GM18870 (cell line): ENCODE measurements at regions not wholly inside any gene's neighbourhood (a gene's known extent, or its start where the extent isn't known, plus 50 kb on each side); places are given as distances from the start of the nearest gene placed in this dataset.

Experiments
- ATAC-seq: cut with Tn5 transposase; IDR thresholded peaks from one replicate; pipeline ENCODE4 v1.9.1; 2021; ENCODE audit warnings: moderate library complexity; ENCODE audit not compliant: unreplicated experiment

DNA sequence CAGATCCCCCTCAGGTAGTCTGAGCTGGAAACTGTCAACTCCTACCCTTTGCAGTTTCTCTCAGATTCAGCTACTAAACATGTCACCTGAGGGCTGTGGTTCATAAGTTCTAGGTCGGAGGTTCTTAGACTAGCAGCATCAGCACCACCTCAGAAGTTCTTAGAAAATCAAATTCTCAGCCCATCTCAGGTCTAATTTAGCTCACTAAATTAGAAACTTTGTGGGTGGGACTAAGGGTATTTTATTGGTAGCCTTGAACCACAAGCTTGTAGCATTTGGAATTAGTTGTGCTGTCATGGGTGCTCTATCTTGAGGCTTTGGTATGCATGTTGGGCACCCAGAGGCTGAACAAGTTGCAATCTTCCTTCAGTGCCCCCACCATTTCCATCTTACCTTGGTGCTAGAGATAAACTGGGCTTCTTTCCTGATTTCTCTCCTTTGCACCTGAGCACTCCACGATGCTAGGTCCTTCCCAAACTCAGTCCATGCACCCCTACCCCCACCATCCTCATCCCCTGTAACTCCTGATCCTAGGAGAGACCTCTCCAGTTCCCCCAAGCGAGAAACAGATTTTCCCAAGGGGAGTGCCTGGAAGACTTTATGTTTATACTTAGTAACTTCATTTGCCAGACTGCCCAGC is 54.2 kb downstream of the S1PR1 start:
- no peak for ATAC-seq

DNA sequence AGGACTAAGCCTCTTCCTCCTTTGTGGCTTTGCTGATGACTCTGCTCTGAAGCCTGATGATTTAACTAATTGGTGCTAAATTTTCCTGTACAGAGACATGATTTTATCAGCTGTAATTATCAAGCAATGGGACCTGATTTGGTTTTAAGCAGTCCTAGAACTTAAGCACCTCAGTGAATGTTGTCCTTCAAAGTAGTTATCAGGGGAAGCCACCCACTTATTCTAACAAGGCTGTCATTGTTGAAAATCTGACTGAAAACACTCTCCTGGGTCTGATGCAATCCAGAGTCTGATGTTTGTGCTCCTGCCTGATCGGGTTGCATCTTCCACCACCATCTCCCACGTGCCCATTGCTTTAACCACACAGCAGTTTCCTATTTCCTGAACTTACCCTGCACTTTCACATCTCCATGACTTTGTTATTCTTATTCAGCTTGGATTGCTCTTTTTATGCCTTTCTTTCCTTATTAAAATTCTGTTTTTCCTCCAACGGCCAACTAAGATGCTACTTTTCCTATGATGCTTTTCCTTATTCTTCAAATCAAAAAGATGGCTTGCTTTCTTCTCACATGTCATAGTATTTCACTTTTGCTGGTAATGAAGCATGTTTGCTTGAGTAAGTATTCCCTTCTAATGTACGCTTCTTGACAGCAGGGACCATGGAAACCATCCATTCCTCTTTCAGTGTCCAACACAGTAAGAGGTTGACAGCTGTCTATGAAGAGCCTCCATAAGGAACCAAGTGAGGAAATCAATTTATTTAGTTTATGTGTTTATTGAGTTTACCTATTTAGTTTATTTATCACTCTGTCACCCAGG is 55.0 kb downstream of the S1PR1 start:
- ATAC-seq, result no peak

DNA sequence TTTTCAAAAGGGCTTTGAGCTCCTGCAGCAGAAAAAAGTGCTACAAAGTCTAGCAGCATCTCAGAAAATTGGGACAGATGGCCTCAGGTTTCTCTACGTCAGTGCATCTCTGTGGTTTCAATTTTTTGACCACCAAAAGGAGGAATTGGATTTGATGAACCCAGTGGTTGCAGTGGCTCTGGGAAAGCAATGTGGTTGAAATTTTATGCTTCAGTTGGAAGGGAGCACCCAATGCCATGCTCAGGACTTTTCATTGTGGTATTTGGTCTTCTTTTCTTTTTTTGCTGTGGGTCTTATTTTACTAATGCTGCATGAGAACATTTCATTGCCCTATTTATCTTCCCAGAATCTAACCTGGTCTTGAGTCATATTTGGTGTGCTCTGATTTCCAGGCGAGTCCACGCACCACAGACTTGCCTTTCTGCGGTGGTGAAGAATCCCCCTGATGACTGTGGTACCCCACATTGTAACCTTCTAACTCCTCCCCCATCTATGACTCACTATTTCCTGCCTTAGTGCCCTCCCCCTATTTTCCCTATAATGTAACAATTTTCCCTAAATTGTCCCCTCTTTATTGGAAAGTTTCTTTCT is 56.7 kb downstream of the S1PR1 start:
- peak; percentile 76 for ATAC-seq

DNA sequence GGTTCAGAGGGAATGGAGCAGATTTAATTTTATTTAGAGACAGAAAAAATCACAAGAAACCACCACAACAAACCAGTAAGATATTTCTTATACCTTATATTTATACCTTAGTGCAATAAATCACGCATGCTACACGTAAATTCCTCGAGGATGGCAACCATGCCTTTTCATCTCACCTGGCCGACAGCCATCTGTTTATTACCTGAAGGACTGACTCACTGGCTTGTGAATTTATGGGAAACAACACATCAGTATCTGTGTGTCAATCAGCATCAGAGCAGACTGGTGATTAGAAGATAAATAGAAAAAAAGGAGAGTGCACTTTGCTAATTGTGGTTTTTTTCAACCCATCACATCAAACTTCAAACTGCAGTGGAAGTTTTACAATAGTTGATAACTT is 58.4 kb downstream of the S1PR1 start:
- ATAC-seq, result no peak

DNA sequence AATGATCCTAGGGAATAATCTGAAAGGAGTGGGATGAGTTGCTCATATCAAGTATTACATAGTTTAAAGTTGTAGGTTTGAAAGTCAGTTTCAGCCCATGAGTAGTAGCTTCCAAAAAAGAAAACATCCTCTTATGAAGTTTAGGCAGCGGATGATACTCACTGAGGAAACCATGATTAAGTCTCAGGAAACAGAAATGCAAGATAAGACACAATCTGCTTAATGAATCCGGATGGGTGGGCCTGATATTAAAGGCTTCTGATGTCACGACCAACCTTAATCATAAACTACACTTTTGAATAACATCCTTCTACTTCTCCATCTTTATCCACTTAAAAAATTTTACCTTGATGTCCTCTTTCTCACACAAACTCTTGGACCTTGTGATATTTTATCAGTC is 61.8 kb downstream of the S1PR1 start:
- ATAC-seq, result no peak

DNA sequence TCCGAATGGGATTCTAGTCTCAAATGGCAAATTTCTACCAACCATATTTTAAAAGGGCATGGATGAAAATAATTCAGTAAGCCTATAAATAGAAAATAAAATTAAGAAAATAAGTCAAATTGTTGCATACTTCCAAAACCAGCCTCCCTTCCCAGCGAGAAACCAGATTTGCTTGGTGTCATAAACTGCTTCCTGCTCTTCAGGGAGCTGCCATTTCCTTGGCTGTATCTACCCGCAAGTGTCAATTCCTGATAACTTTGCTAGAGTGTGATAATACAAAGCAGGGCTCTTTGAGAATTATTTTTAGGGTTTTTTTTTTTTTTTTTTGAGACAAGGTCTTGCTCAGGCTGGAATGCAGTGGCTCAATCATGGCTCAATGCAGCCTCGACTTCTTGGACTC is 62.3 kb downstream of the S1PR1 start:
- no peak for ATAC-seq

DNA sequence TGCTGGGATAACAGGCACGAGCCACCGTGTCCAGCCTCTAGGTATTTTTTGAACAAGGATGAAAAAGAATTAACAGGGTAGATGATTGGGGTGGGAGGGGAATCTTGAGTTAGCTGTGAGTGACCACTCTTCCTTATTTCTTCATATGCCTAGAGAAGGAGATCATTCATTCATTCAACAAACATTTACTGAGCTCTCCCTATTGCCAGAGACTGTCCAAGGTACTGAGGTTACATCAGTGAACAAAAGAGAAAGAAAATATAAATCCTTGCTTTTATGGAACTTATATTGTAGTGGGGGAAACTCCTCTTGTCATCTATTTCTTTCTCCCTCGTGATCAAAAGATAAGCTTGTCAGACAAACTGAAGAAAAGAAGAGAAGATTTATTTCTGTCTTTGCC is 62.9 kb downstream of the S1PR1 start:
- ATAC-seq, result no peak

DNA sequence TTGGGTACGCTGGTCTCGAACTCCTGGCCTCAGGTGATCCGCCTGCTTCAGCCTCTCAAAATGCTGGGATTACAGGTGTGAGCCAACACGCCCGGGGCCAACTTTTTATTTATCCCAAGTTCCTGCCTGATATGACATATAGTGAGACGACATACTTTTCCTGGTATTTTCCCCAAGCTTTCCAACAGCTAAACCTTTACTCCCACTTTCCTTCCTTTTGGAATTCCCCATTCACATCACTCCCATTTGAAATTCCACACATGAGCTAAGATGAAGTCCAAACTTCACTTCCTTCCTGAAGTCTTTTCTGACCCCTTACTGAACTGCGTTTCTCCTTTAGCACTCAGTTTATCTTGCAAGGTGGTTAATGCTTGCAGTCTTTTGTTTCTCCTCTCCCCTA is 64.1 kb downstream of the S1PR1 start:
- no peak for ATAC-seq

DNA sequence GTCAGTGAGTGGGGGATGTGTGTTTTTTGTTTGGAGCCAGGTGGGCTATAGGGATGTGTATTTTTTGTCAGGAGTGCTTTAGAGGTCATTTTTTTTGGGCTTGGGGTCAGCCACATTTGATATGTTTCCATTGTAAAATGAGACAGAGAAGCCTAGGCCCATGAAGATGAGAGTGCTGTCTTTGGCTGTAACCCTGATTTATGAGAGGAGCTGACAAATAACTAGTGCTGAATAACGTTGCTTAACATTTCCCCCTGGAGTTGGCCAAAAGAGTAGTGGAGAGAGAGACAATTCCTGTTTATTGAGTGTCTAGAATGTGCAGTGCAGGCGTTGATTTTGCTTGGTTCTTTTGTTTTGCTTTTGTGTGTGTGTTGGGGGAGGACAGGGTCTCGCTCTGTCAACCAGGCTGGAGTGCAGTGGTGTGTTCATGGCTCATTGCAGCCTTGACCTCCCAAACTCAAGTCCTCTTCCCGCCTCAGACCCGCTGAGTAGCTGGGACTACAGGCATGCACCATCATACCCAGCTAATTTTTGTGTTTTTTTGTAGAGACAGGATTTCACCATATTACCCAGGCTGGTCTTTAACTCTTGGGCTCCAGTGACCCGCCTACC is 64.7 kb downstream of the S1PR1 start:
- ATAC-seq, result no peak

DNA sequence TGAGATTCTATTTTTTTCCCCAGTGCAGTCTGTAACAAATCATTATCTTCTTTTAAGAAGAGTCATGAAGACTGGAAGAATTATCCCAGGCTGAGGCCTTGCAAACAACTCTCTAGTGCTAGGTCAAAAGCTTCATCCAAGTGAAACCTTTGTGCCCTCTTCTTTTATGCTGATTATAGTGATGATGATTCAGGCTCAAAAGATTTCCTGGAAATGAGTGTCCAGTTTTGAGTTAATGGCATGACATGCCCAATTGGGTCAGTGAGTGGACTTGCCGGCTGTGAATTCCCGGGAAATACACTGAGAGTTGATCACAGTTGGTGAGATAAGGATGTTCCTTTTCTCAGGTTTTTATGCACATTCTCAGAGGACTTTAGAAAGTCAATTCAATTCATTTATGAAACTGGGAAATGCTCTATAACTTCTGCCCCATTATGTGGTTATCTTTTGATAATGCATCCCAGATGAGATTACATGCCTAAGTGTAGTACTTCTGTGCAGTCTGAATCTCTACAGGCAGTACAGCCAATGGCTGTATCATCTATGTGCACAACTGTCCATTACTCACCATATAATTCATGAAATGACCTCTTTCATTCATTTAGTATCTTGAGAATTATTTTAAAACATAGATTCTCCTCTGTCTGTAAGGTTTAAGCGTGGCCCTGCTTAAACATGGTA is 66.2 kb downstream of the S1PR1 start:
- no peak for ATAC-seq

DNA sequence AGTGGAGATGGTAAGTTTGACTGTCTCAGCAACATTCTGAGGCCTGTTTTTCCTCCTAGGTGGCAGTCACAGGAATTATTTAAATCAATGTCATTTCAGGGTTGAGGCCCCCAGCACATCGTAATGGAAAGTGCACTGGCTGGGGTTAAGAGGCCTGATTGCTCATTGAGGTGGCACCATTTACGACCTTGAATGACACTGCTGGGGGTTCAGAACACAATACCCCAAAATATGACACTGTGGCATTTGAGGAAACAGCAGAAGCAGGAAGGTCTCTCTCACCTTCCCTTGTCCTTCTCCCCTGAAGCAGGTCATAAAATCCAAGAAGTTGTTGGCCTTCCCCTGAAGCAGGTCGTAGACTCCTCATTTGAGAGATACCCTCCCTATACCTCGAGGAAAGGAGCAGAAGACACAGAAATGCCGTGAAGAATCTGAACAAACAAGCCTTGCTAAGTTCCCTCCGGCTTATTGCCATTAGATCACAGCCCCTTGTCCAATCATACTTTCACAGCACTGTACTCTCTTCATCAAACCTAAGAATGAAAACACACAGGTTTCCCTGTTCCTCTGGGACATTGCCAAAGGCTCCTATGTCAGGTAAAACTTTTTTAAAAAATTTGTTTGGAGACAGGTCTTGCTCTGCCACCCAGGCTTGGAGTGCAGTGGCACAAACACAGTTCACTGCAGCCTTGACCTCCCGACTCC is 71.3 kb downstream of the S1PR1 start:
- no peak for ATAC-seq

DNA sequence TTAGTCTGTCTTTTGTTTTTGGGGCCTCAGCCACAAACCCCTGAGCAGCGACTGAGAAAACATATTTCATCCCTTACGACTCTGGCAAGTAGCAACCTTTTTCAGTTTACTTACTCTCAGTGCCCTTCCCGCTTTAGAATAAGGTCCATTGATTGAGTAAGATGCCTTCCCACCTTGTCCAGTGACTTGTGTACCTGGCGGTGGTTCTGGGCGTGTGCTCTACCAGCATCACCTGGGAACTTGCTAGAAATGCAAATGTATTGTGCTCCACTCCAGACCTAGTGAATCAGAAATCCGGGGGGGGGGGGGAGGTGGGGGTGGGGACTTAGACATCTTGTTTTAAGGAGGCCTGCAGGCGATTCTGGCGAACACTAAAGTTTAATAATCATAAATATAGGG is 72.1 kb downstream of the S1PR1 start:
- ATAC-seq, result no peak

DNA sequence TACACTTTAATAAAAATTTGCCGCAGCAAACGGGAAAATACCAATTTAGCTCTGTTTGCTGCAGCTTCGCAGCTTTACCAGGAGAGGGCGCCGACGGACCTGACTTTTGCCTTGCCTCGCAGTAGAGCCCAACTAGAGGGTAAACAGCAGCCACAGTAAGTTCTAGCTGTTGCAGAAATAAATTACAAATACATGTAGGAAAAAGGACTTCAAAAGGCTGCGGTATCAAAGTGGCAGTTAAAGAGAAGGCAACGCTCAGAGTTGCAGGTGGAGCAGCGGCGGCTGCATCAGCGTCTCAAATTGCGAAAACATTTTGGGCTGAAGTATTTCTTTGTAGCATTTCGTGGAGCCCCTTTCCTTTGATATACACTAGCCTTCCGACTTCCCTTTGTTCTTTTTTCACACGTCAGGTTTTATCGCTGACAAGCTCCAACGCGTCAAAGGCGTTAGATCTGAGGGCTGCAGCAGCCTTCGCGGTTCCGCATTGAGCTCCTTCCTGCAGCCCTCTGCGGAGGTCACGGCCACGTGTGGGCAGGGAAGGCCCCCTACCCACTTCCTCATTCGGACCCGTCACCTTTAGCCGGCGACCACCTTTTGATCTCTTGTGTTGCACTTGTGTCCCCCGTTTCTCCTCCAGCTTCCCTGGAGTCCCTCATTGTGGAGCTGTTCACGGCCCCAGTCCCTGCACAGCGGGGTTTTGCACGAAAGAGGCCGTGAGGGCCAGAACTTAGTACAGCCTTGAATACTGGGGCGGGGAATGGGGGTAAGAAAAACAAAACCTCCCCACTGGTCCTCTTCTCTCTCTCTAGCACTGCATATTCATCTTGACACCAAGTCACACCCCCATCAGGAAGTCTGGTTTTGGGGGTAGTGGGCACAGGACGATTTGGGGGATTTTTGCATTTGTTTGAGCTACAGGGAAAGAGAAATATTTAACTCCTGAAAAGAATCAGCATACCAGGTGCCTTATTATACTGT is 72.8 kb downstream of the S1PR1 start:
- peak; percentile 35 for ATAC-seq

DNA sequence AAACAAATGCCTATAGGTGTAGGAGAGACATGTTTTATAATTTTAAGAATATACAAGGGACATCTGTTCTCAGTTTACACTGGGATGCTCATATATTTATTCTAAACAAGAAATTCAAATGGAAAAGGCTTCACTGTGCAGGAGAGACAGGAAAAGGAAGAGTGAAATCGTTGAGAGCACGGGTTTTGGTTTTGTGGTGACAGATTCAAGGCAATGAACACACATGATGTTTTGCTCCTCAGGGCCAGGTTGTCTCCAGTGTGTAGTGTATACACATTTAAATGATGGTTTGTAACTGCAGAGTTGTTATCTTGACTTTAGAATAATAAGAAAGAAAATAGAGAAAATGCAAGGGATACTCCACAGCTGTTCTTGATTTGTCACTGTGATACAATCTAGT is 73.7 kb downstream of the S1PR1 start:
- ATAC-seq, result no peak

DNA sequence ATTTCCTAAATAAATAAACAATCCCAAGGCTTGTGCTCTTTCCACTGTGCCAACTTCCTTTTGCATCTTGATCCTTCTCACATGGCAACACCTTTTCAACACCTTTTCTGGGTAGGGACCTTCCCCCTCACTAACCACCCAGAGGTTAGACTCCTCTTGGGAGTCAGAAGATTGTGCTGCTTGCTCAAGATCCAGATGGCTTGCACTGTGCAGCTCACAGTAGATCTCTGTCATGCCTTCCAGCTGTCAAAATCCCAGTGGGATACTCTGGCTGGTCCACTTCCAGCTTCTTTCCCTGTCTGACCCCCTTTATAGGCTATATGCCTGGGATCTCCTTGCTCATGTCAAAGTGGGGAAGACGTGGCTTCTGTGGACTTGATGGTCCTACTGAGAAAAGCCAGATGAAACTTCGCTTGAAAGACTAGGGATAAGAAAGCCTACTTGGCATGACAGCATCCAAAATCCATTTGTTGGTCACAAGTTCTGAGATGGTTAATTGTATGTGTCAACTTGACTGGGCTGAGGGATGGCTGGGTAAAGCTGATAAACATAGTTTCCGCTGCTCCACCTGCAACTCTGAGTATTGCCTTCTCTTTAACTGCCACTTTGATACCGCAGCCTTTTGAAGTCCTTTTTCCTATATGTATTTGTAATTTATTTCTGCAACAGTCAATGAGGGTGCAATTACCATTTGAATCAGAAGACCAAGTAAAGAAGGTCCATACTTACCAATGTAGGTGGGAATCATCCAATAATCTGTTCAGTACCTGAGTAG is 74.5 kb downstream of the S1PR1 start:
- no peak for ATAC-seq

DNA sequence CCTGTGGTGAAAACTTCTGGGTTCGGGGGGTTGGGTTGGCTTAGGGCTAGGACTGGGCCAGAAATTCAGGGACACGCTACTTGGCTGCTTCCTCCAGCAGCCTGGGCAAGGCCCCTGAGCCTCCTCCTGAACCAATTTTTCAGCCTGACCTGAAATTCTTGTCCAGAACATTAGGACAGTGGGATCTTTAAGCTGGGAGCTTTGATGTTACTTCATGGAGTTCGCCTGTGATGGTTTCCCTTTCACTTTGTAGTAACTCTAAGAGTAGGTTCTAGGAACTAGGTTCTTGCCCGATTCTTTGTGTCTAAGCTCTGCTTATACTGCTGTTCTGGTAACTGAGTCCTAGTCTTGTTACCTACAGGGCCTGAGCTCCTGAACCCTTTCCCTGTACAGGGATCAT is 75.3 kb downstream of the S1PR1 start:
- ATAC-seq, result no peak

DNA sequence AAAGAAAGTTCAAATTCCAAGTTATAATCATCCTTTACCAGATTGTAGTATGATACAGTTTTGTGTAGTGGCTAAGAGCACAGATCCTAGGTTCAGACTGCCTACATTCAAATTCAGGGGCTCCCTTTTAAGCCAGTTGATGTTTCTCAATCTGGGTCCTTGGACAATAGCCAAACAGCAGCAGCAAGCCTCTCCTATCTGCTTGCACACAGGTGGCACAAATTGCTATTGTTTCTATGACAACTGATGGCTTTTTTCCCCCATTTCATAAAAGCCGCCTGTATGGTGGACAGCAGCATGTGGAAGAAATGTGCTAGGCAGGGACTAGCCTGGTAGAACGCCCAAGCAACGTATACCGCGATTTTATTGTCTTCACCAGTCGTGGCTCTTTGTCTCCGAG is 76.5 kb downstream of the S1PR1 start:
- ATAC-seq, result no peak

DNA sequence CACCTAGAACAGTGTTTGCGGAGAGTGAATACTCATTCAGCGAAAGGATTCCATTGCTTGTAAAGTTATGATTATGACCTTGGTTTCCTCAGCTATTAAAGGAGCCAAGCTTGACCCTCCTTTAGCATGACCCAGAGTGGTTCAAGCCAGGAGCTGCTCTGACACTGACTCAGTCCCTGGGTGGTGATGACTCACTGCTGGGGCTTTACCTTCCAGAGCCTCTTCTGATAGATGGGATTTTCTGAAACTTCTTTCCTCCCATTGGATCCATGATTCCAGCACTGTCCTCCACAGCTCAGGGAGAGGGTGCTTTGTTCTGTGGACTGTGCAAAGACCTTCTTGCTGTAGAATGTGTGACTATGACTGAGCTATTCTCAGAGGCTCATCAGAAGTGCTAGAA is 77.4 kb downstream of the S1PR1 start:
- ATAC-seq, result peak; percentile 40

DNA sequence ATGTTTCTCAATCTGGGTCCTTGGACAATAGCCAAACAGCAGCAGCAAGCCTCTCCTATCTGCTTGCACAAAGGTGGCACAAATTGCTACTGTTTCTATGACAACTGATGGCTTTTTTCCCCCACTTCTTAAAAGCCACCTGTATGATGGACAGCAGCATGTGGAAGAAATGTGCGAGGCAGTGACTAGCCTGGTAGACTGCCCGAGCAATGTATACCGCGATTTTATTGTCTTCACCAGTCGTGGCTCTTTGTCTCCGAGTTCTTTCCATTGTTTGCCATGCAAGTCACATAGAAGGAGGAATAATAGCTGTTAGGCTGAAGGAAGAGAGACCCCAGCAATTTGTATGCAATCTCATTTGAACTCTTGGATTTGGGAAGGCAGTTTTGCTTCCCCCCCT is 79.4 kb downstream of the S1PR1 start:
- ATAC-seq, result no peak
